ENCODE measurements at regions not wholly inside any gene's neighbourhood (a gene's known extent, or its start where the extent isn't known, plus 50 kb on each side); places are given as distances from the start of the nearest gene placed in this dataset.

DNA sequence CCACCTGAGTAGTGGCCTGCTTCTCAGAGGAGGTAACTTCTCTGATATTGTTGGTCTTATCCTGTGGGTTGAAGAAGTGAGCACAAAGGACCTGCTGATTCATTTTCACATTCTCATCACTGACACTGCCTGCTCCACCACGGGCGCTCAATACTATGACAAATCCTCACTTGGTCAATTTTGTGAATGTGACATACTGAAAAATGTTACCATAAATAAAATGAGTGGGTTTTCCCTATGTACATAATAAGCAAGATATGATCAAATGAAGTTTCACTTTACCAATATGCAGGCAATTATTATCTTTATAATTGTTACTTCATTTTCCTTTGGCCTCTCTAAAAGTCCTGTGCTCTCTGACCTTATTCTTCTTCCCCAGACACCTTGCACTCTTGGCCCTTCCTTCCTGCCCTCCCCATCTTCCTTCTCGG is 71.5 kb upstream of the RIPOR2 start:
- no peak for TF ChIP-seq MAX (IDR thresholded peaks at IDR 0.05)
- no peak for TF ChIP-seq EP300 (IDR thresholded peaks at IDR 0.05; ENCODE audit: borderline replicate concordance)
